HEK293 (cell line): ENCODE measurements at regions not wholly inside any gene's neighbourhood (a gene's known extent, or its start where the extent isn't known, plus 50 kb on each side); places are given as distances from the start of the nearest gene placed in this dataset.

Experiments
- CTCF ChIP-seq: fragments of 450-650 bp; formaldehyde crosslinking; IDR thresholded peaks from 2 replicates; pipeline ENCODE4 v1.5.1; 2016; ENCODE audit warnings: missing biosample characterization, missing genetic modification characterization
- REST ChIP-seq: fragments of 450-650 bp; formaldehyde crosslinking; IDR thresholded peaks from 2 replicates; pipeline ENCODE4 v1.5.1; 2016; ENCODE audit warnings: missing biosample characterization, missing genetic modification characterization
- ZBTB26 ChIP-seq: fragments of 450-650 bp; formaldehyde crosslinking; optimal IDR thresholded peaks from 2 replicates; pipeline ENCODE3; 2016; ENCODE audit warnings: missing biosample characterization, mild to moderate bottlenecking, missing genetic modification characterization
- ZNF148 ChIP-seq: fragments of 450-650 bp; formaldehyde crosslinking; IDR thresholded peaks from 2 replicates; pipeline ENCODE4 v1.5.0; 2017; ENCODE audit warnings: missing biosample characterization, missing genetic modification characterization, borderline replicate concordance
- ZNF184 ChIP-seq: fragments of 450-650 bp; IDR thresholded peaks from 2 replicates; pipeline ENCODE4 v1.5.1; 2018; ENCODE audit warnings: missing biosample characterization, mild to moderate bottlenecking, missing genetic modification characterization
- ZNF548 ChIP-seq: fragments of 450-650 bp; formaldehyde crosslinking; IDR thresholded peaks from 2 replicates; pipeline ENCODE4 v1.5.1; 2016; ENCODE audit warnings: missing biosample characterization, missing genetic modification characterization
- ZNF701 ChIP-seq: fragments of 450-650 bp; formaldehyde crosslinking; IDR thresholded peaks from 2 replicates; pipeline ENCODE4 v1.5.1; 2016; ENCODE audit warnings: missing biosample characterization, missing genetic modification characterization
- ZNF768 ChIP-seq: fragments of 450-650 bp; formaldehyde crosslinking; IDR thresholded peaks from 2 replicates; pipeline ENCODE4 v1.5.1; 2018; ENCODE audit warnings: missing biosample characterization, mild to moderate bottlenecking, missing genetic modification characterization

- TF ChIP-seq CTCF = no peak
- TF ChIP-seq REST (tag by site-specific recombination) = no peak
- no peak for TF ChIP-seq ZNF148 (tag by site-specific recombination)
- no peak for TF ChIP-seq ZNF548 (tag by site-specific recombination)
- TF ChIP-seq ZBTB26 (tag by site-specific recombination) = no peak
- no peak for TF ChIP-seq ZNF701 (tag by site-specific recombination)
- no peak for TF ChIP-seq ZNF184
- TF ChIP-seq ZNF768 (tag by site-specific recombination) = no peak
These were observed 390.7 kb downstream of the NPHP4 start for GRCh38 chr1:5601516-5601915.
